Stomach (tissue), 4 donors: ENCODE measurements at regions not wholly inside any gene's neighbourhood (a gene's known extent, or its start where the extent isn't known, plus 50 kb on each side); places are given as distances from the start of the nearest gene placed in this dataset.

ENCODE experiments used
- CTCF ChIP-seq, 7 experiments: fragments of 450-650 bp in 4 of 7; fragments of 200-600 bp in 3 of 7; sonication (generic) in 3 of 7; IDR thresholded peaks; one replicate each; pipeline ENCODE4 v1.5.1; 2016 to 2019; ENCODE audit warnings: antibody characterized with exemption in 7 of 7, control low read depth in 2 of 7, mild to moderate bottlenecking in 1 of 7
- EP300 ChIP-seq: sonication (generic); formaldehyde crosslinking; IDR thresholded peaks from one replicate; pipeline ENCODE4 v1.6.1; 2017; ENCODE audit warnings: antibody characterized with exemption
- POLR2A ChIP-seq, 4 donors: fragments of 450-650 bp; IDR thresholded peaks; one replicate each; pipeline ENCODE4 v1.6.1; 2016; ENCODE audit warnings: antibody characterized with exemption in 4 of 4, control low read depth in 2 of 4, mild to moderate bottlenecking in 1 of 4, moderate library complexity in 1 of 4
- POLR2AphosphoS5 ChIP-seq, 3 donors: sonication (generic); formaldehyde crosslinking; IDR thresholded peaks; one replicate each; pipeline ENCODE4 v1.6.1; 2016; ENCODE audit warnings: antibody characterized with exemption in 3 of 3

- TF ChIP-seq CTCF (IDR thresholded peaks at IDR 0.05) (no peak), POLR2A (IDR thresholded peaks at IDR 0.05) (no peak), EP300 (no peak), POLR2AphosphoS5 (IDR thresholded peaks at IDR 0.05) (no peak)
These were observed 854.4 kb downstream of the SQOR start for GRCh38 chr15:46489276-46489675.
